Stimulated activated naive B cell treated with anti-CD40 and anti-IgM and Interleukin-4, amounts not matched to agents 10 μg/mL and 1 μg/mL and 100 μg/mL, for 72 hours (primary cell): ENCODE measurements at regions not wholly inside any gene's neighbourhood (a gene's known extent, or its start where the extent isn't known, plus 50 kb on each side); places are given as distances from the start of the nearest gene placed in this dataset.
A peak's percentile ranks its signal among the peaks of the same experiment; 100 is the strongest.

Experiments used
- ATAC-seq, 2 donors: fragments of 150-1000 bp; cut with Tn5 transposase; replicated peaks; 2 replicates each; pipeline ENCODE4 v1.10.0; 2021; ENCODE audit warnings: moderate library complexity in 1 of 2
- DNase-seq: peaks from one replicate; pipeline ENCODE4 v3.0.0; 2021
- H3K27ac Mint-ChIP-seq: one replicate; pipeline ENCODE4 v1.8.0; 2022; ENCODE audit warnings: mild to moderate bottlenecking, mixed read lengths
- H3K27me3 Mint-ChIP-seq, 2 donors: one replicate each; pipeline ENCODE4 v1.8.0; 2022; ENCODE audit warnings: mixed read lengths in 2 of 2
- H3K36me3 Mint-ChIP-seq, 2 donors: one replicate each; pipeline ENCODE4 v1.8.0; 2022; ENCODE audit warnings: mixed read lengths in 2 of 2, mild to moderate bottlenecking in 1 of 2
- H3K4me1 Mint-ChIP-seq, 2 donors: one replicate each; pipeline ENCODE4 v1.8.0; 2022; ENCODE audit warnings: mixed read lengths in 2 of 2, mild to moderate bottlenecking in 1 of 2
- H3K4me3 Mint-ChIP-seq, 2 donors: one replicate each; pipeline ENCODE4 v1.8.0; 2022; ENCODE audit warnings: mild to moderate bottlenecking in 2 of 2, mixed read lengths in 2 of 2, moderate library complexity in 1 of 2
- H3K9me3 Mint-ChIP-seq, 2 donors: one replicate each; pipeline ENCODE4 v1.8.0; 2022; ENCODE audit warnings: mixed read lengths in 2 of 2, mild to moderate bottlenecking in 1 of 2

DNA sequence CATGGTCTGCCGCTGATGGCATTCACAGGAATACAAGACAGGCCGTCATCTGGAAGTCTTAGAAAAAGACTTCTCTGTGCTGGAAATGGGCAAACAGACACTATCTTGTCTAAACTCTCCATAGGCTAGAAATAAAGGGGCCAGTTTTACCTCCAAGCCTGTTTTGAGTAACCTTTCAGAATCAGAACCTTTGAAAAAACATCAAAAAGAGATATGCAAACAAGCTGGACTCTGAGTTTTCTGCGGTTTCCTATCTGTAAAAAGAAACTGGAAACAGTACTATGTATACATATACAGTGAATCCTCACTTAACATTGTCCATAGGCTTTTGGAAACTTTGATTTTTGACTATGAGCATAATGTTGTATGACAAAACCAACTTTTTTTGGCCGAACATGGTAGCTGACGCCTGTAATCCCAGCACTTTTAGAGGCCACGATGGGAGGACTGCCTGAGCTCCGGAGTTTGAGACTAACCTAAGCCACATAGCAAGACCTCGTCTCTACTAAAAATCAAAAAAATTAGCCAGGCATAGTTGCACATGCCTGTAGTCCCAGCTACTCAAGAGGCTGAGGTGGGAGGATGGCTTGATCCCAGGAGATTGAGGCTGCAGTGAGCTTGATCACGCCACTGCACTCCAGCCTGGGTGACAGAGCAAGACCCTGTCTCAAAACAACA, 92.9 kb upstream of the MAX start:
- Mint-ChIP-seq H3K4me1 (peaks cover 7 to 16% of the 10 kb centered on the region in 2 donors), H3K36me3 (no peaks in the 10 kb centered on the region), H3K9me3 (peaks cover 0 to 2% of the 10 kb centered on the region in 2 donors), H3K27me3 (no peaks in the 10 kb centered on the region), H3K4me3 (no peak overlapping the region), H3K27ac (peak overlapping the region; percentile 20)
- peak; percentile 44 to 53 for ATAC-seq
- no peak for DNase-seq

DNA sequence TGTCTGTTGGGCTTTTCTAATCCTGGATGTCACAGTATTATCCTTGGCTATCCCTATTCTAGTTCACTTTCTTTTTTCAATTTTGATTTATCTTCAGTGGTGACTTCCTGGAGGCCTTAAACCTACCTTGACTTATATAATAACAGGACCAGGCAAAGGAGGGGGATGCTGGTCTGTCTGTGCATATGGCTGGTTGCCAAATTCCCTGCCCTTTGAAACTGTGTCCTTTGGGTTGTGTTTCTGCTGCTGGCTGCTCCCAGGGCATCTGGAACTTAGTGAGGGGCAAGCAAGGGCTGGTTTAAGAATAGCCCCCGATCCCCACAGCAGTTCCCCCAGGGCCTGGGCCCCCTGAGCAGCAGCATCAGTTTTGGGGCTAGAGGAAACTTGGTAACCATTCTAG, 96.0 kb upstream of the MAX start:
- H3K4me1 Mint-ChIP-seq, result peaks cover 15 to 17% of the 10 kb centered on the region in 2 donors
- no peaks in the 10 kb centered on the region for H3K27me3 Mint-ChIP-seq
- no peak overlapping the region for H3K4me3 Mint-ChIP-seq
- DNase-seq (no peak), ATAC-seq (no peak)
- H3K36me3 Mint-ChIP-seq, result no peaks in the 10 kb centered on the region
- no peak overlapping the region for H3K27ac Mint-ChIP-seq
- H3K9me3 Mint-ChIP-seq, result no peaks in the 10 kb centered on the region

DNA sequence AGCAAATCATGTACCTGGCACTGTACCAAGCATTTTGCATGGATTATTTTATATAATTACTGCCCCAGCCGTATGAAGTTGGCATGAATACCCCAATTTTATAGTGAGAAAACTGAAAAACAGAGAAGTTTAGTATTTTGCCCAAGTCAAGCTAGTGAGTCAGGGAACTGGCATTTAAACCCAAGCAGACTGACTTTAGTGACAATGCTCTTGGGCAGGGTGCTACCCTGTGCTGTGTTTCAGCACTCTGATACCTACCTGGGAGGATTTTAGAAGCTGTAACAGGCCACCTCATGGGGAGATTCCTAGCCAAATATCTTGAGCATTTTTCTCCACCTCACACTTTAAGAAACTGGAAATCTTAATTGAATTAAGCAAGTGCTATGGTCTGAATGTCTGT, 98.1 kb upstream of the MAX start:
- H3K27me3 Mint-ChIP-seq, result no peaks in the 10 kb centered on the region
- H3K9me3 Mint-ChIP-seq, result no peaks in the 10 kb centered on the region
- no peak overlapping the region for H3K27ac Mint-ChIP-seq
- DNase-seq (no peak), ATAC-seq (no peak)
- H3K4me3 Mint-ChIP-seq, result no peak overlapping the region
- H3K4me1 Mint-ChIP-seq, result peaks cover 32 to 38% of the 10 kb centered on the region in 2 donors
- H3K36me3 Mint-ChIP-seq, result peaks cover 0 to 3% of the 10 kb centered on the region in 2 donors

DNA sequence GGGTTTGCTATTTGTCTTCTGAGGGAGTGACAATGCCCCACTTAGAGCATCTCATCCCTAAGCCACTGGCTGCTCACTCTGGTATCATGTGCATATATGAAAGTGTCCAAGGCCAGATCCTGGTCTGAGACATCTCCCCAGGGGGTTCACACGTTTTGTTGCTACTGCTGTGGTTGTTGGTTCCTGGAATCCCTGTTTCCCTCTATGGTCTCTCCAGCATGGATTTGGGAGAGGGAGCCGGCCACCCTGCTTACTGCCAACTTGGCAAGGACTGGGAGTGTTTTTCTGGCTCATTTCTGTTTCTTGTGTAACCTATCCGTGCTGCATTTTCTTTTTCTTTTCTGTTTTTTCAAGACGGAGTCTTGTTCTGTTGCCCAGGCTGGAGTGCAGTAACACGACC, 101.3 kb upstream of the MAX start:
- no peak for DNase-seq
- H3K27ac Mint-ChIP-seq, result no peak overlapping the region
- no peak overlapping the region for H3K4me3 Mint-ChIP-seq
- no peaks in the 10 kb centered on the region for H3K27me3 Mint-ChIP-seq
- H3K36me3 Mint-ChIP-seq, result peaks cover 0 to 3% of the 10 kb centered on the region in 2 donors
- ATAC-seq, result no peak
- H3K9me3 Mint-ChIP-seq, result no peaks in the 10 kb centered on the region
- peaks cover 41 to 59% of the 10 kb centered on the region in 2 donors for H3K4me1 Mint-ChIP-seq

DNA sequence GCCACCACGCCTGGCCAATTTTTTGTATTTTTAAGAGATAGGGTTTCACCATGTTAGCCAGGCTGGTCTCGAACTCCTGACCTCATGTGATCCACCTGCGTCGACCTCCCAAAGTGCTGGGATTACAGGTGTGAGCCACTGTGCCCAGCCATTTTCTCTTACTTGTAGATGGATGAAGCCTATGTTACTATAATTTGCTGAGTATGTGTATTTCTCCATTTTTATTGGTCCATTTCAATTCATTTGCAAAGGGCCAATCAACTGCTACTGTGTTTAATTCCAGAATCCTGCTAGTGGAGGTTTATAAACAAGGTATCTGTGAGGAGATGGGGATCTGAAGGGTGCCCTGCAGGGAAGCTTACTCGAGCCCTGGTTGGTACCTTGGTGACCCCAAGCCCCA, 101.7 kb upstream of the MAX start:
- H3K4me3 Mint-ChIP-seq, result no peak overlapping the region
- ATAC-seq (no peak), DNase-seq (no peak)
- no peak overlapping the region for H3K27ac Mint-ChIP-seq
- H3K27me3 Mint-ChIP-seq, result no peaks in the 10 kb centered on the region
- H3K9me3 Mint-ChIP-seq, result no peaks in the 10 kb centered on the region
- H3K4me1 Mint-ChIP-seq, result peaks cover 44 to 64% of the 10 kb centered on the region in 2 donors
- peaks cover 0 to 3% of the 10 kb centered on the region in 2 donors for H3K36me3 Mint-ChIP-seq

DNA sequence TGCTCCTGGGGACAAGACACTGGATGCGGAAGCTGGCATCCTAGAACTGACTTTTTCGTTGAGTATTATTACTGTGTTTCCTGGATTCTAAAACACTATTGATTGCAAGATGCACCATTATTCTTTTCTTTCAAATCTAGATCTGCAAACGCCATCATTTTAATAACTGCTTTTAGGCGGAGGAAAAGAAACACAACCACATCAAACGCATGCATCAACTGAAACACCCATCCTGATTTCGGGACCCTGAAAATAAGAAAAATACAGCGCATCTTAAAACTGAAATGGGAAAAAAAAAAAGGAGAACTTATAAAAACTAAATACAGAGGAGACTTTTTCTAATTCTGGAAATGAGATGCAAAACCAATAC, 103.7 kb upstream of the MAX start:
- Mint-ChIP-seq H3K27me3 (no peaks in the 10 kb centered on the region), H3K27ac (peak overlapping the region; percentile 66), H3K4me3 (peak overlapping the region; percentile 66 to 75), H3K36me3 (peaks cover 0 to 3% of the 10 kb centered on the region in 2 donors), H3K4me1 (peaks cover 53 to 84% of the 10 kb centered on the region in 2 donors), H3K9me3 (no peaks in the 10 kb centered on the region)
- DNase-seq (no peak), ATAC-seq (no peak)

DNA sequence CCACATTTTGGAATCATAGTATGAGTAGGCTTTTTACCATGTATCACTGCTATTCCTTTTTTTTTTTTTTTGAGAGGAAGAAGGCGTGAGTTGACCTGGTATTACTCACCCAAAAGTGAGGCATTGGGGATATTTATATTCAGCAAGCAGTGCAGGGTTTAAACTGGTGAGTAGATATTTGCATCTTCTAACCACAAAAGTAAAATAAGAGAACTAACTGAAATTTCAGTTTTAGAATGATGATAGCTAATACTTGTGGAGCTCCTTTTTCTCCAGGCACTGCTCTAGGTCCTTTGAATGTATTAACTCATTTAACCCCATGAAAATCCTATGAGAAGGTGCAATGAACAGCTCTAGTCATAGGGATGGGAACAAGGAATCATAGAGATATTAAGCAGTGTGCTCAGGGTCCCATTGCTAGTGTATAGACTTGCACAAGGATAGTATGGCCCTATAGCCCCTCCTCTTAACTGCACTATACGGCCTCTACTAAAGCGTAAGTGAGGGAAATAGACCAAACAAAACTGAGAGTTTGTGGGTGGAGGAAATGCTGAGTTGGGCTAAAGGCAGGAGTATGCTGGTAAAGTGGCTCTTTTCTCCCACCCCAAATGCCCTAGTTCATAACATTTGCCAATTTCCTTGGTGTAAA, 104.3 kb upstream of the MAX start:
- no peaks in the 10 kb centered on the region for H3K27me3 Mint-ChIP-seq
- peaks cover 0 to 3% of the 10 kb centered on the region in 2 donors for H3K36me3 Mint-ChIP-seq
- peaks cover 56 to 89% of the 10 kb centered on the region in 2 donors for H3K4me1 Mint-ChIP-seq
- ATAC-seq (peak; percentile 82 to 83), DNase-seq (peak; percentile 53)
- no peaks in the 10 kb centered on the region for H3K9me3 Mint-ChIP-seq
- peak overlapping the region; percentile 66 for H3K27ac Mint-ChIP-seq
- peak overlapping the region; percentile 66 to 75 for H3K4me3 Mint-ChIP-seq

DNA sequence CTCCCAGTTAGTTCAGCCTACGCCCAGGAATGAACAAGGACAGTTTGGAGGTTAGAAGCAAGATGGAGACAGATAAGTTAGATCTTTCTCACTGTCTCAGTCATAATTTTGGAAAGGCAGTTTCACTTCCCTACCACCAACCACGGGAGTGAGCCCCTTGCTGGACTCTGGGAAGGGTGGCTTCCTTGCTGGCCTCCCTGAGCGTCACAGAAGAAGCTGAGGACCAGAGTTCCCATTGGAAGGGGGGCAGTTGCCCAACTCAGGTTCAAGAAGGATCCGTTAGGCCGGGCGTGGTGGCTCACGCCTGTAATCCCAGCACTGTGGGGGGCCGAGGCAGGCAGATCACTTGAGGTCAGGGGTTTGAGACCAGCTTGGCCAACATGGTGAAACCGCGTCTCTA, 106.2 kb upstream of the MAX start:
- H3K9me3 Mint-ChIP-seq, result no peaks in the 10 kb centered on the region
- DNase-seq (no peak), ATAC-seq (no peak)
- no peaks in the 10 kb centered on the region for H3K27me3 Mint-ChIP-seq
- peak overlapping the region; percentile 77 for H3K27ac Mint-ChIP-seq
- H3K4me1 Mint-ChIP-seq, result peaks cover 53 to 90% of the 10 kb centered on the region in 2 donors
- H3K36me3 Mint-ChIP-seq, result peaks cover 0 to 3% of the 10 kb centered on the region in 2 donors
- H3K4me3 Mint-ChIP-seq, result peak overlapping the region; percentile 39 to 56

DNA sequence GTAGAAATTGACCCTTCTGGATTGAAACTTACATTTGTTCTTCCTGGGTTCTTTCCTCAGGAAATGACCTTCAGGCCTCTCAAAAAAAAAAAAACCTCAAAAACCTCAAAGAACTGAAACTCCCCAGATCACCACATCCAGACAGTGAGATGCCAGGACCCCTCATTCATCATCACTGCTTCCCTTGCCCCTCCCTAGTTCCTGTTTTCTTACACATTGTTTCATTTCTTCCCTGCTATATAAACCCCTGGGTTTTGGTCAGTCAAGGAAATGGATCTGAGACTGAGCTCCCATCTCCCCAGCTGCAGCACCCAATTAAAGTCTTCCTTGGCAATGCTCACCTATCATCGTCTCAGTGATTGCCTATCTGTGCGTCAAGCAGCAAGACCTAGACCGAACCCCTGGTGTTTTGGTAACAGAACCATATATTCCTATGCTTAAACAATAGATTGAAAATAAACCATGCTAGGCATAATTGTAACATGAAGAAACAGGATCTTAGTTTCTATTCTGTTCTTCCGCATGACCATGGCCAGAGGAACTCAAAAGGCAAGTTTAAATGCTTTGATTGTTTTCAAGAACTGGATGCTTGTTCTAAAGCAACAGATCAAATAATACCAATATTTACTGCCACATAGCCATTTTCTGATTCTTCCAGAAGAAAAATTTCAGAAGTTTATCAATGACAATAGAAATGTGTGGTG, 108.0 kb upstream of the MAX start:
- peak; percentile 53 for DNase-seq

DNA sequence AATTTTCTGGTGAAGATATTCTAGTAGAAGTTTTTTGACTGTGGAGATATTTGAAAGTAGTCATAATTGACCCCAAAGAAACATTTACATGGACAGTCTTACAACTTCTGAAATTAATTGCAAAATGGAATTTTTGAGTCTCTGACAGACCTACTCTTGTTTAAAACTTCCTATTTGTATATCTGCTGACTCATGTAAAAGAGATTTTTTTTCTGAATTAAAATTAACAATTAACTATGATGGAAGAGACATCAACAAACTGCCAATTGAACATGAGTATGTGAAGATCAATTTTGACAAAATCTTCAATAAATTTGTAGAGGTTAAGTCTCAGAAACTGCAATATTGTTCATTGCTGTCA, 108.5 kb upstream of the MAX start:
- Mint-ChIP-seq H3K27ac (no peak overlapping the region), H3K9me3 (no peaks in the 10 kb centered on the region), H3K4me3 (no peak overlapping the region), H3K4me1 (peaks cover 38 to 82% of the 10 kb centered on the region in 2 donors), H3K36me3 (no peaks in the 10 kb centered on the region), H3K27me3 (no peaks in the 10 kb centered on the region)
- no peak for ATAC-seq
- no peak for DNase-seq

More for the DNA sequence above, 108.0 kb upstream of the MAX start:
- Mint-ChIP-seq H3K4me3 (peak overlapping the region; percentile 3 to 39), H3K4me1 (peaks cover 43 to 88% of the 10 kb centered on the region in 2 donors), H3K9me3 (no peaks in the 10 kb centered on the region), H3K27me3 (no peaks in the 10 kb centered on the region), H3K36me3 (no peaks in the 10 kb centered on the region), H3K27ac (peak overlapping the region; percentile 53)
- ATAC-seq, result peak; percentile 24 to 37

DNA sequence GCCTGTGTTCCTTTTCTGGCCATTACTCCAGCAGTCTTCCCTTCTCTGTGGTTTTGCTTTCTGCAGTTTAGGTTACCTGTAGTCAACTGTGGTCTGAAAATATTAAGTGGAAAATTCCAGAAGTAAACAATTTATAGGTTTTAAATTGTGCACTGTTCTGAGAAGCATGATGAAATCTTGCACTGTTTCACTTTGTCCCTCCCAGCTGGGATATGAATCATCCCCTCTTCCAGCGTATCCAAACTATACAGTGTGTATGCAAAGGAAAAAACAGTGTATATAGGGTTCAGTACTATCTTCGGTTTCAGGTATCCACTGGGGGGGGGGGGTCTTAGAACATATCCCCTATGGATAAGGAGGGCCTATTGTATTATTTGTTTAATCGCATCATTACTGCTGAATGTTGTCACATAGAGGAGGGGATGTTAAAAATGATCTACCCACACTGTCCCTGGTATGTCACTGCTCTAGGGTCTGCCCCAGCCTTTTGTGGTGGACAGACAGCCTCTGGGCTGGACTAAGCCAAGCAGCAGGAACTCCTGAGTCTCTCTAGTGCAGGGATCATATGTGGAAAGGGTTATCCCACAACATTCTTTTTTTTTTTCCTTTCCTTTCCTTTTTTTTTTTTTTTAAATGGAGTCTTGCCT, 109.1 kb upstream of the MAX start:
- H3K9me3 Mint-ChIP-seq, result no peaks in the 10 kb centered on the region
- no peak for ATAC-seq
- DNase-seq, result no peak
- no peaks in the 10 kb centered on the region for H3K36me3 Mint-ChIP-seq
- no peak overlapping the region for H3K4me3 Mint-ChIP-seq
- peaks cover 0 to under 1% of the 10 kb centered on the region in 2 donors for H3K27me3 Mint-ChIP-seq
- H3K4me1 Mint-ChIP-seq, result peaks cover 36 to 79% of the 10 kb centered on the region in 2 donors
- H3K27ac Mint-ChIP-seq, result no peak overlapping the region

DNA sequence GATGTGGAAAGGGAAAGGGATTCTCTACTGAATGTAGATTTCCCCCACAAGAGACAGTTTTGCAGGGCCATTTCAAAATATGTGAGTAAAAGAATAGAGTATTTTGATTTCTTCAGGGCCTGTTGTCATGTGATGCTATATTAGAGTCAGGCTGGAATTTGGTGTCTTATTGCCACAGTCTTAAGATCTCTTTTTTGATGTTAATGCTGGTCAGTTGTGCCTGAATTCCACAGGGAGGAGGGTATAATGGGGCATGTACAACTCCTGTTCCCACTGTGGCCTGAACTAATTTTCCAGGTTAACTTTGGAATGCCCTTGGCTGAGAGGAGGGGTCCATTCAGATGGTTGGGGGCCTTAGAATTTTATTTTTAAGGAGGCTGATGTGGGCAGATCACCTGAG, 111.0 kb upstream of the MAX start:
- peaks cover 32 to 76% of the 10 kb centered on the region in 2 donors for H3K4me1 Mint-ChIP-seq
- H3K27ac Mint-ChIP-seq, result no peak overlapping the region
- no peaks in the 10 kb centered on the region for H3K36me3 Mint-ChIP-seq
- peaks cover 0 to 6% of the 10 kb centered on the region in 2 donors for H3K27me3 Mint-ChIP-seq
- DNase-seq, result no peak
- H3K4me3 Mint-ChIP-seq, result no peak overlapping the region
- no peaks in the 10 kb centered on the region for H3K9me3 Mint-ChIP-seq
- ATAC-seq, result no peak

DNA sequence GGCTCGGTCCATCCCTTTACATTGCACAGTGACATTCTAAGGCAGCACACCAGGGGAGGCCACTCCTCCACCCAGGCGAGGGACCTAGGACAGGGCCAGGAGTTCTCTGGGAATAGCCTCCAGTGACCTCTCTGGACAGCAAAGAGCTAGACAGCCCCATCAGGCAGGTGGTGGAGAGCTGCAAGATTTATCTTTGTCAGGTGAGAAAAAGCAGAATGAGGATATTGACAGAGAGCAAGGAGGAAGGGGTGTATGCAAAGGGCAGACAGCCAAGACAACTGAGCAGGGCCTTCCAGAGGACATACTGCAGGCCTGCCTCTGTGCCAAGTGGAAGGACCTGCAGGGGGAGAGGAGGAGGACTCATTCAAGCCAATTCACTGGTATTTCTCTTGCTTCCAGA, 112.4 kb upstream of the MAX start:
- Mint-ChIP-seq H3K27me3 (peaks cover 0 to 6% of the 10 kb centered on the region in 2 donors), H3K9me3 (no peaks in the 10 kb centered on the region), H3K36me3 (no peaks in the 10 kb centered on the region), H3K4me1 (peaks cover 24 to 61% of the 10 kb centered on the region in 2 donors), H3K27ac (no peak overlapping the region), H3K4me3 (no peak overlapping the region)
- ATAC-seq (no peak), DNase-seq (no peak)

DNA sequence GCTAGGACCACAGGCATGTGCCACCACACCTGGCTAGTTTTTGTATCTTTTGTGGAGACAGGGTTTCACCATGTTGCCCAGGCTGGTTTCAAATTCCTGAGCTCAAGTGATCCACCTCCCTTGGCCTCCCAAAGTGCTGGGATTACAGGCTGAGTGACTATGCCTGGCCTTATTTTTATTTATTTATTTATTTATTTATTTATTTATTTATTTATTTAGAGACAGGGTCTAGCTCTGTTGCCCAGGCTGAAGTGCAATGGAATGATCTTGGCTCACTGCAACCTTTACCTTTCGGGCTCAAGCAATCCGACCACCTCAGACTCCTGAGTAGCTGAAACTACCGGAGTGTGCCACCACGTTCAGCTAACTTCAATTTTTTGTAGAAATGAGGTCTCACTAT, 117.0 kb upstream of the MAX start:
- DNase-seq (no peak), ATAC-seq (no peak)
- H3K4me3 Mint-ChIP-seq, result no peak overlapping the region
- peaks cover 24 to 45% of the 10 kb centered on the region in 2 donors for H3K4me1 Mint-ChIP-seq
- H3K27ac Mint-ChIP-seq, result no peak overlapping the region
- no peaks in the 10 kb centered on the region for H3K9me3 Mint-ChIP-seq
- H3K36me3 Mint-ChIP-seq, result no peaks in the 10 kb centered on the region
- H3K27me3 Mint-ChIP-seq, result peaks cover 0 to 6% of the 10 kb centered on the region in 2 donors
